Epithelial cell of esophagus (primary cell): ENCODE measurements at regions not wholly inside any gene's neighbourhood (a gene's known extent, or its start where the extent isn't known, plus 50 kb on each side); places are given as distances from the start of the nearest gene placed in this dataset.

Source experiments
- DNase-seq: peaks from one replicate; pipeline ENCODE4 v3.0.0; 2010; ENCODE audit warnings: low read depth
- H3K4me3 ChIP-seq: 2 replicates; pipeline ENCODE4 v1.5.1; 2011; ENCODE audit warnings: mild to moderate bottlenecking, low read length, control low read depth
- CTCF ChIP-seq: IDR thresholded peaks from 2 replicates; pipeline ENCODE4 v1.5.1; 2011; ENCODE audit warnings: low read depth, mild to moderate bottlenecking, low read length, control low read depth, inconsistent platforms; ENCODE audit not compliant: insufficient read depth; ENCODE audit errors: missing control alignments

DNA sequence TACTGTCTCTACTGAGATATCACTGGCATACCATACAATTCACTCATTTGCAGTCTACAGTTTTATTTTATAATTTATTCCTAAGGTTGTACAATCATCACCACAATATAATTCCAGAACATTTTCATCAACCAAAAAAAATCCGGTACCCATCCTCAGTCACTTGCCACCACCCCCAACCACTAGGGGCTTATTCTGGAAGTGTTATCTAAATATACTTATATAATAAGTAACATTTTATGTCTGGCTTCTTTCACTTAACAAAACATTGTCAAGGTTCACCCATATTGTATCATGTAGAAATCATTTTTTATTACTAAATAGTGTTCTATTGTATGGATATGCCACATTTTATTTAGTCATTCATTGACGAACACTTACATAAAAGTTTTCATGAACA lies 440.8 kb downstream of the RNF144A start:
- DNase-seq: no peak
- no peak overlapping the region for H3K4me3 ChIP-seq
- no peak for TF ChIP-seq CTCF

DNA sequence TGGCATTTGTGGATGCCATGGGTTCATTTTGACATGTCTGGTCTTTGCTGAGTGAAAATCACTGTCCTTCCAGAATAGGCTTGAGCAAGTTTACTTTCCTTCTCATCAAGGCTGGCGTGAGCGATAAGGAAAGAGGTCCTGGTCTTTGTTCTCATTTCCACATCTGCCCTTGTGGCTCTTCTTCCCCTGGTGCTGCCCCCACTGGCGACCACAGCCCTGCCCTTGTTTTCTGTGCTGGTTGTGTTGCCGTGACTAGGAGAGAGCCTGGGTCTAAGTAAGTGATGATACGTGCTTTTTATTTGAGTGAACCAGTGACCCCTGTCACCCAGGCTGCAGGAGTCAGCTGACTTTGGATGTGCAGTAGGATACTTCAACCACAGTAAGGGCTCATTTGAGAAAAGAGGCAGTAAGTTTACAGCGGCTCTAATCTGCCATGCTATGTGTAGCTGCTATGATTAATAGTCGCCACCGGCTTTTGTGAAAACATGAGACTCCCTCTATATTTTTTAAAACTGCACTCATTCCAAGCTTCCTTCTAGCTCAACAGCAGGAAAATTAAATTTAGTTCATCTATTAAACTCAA lies 441.7 kb downstream of the RNF144A start:
- DNase-seq: no peak
- TF ChIP-seq CTCF: no peak
- H3K4me3 ChIP-seq: no peak overlapping the region

- DNase-seq: peak; percentile 0
- peak; percentile 8 for TF ChIP-seq CTCF
Measured at GRCh38 chr2:7363906-7364305, 446.7 kb downstream of the RNF144A start.

DNA sequence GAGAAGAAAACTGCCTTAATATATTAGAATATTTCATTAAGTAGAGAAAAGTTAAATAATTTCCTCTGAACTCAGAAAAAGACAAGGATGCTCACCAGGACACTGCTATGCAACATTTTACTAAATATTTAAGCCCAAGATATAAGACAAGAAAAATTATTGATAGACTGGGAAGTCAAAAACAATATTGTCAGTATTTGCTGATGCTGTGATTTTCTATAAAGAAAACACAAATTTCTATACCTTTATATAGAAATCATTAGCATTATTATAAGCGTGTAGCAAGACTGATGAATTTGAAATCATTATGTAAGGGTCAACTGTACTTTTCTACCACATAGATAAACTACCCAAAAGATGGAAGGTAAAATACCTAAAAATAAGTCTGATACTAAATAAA lies 451.0 kb downstream of the RNF144A start:
- DNase-seq: no peak
- H3K4me3 ChIP-seq: no peak overlapping the region
- TF ChIP-seq CTCF: no peak

More at GRCh38 chr2:7363906-7364305, 446.7 kb downstream of the RNF144A start:
- no peak overlapping the region for H3K4me3 ChIP-seq

GRCh38 chr2:7373156-7373555 lies 455.9 kb downstream of the RNF144A start:
- DNase-seq: no peak
- TF ChIP-seq CTCF: no peak
- H3K4me3 ChIP-seq: no peak overlapping the region

DNA sequence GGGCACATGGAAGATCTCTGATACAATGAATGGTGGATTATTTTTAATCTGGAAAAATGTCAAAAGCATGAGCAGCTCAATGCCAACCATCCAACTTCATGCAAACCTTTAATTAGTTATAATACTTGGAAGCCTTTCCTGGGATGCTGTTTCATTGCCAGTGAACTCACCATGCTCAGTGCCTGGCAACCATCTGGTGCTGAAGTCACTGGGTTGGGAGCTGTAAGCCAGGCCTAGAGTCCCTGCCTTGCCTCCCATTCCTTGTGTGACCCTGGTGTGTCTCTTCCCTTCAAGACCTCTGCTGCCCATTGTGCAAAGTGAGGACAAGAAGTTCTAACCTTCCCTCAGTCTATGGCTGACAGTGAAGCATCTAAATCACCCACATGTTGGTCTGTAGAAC lies 458.7 kb downstream of the RNF144A start:
- H3K4me3 ChIP-seq: no peak overlapping the region
- no peak for TF ChIP-seq CTCF
- no peak for DNase-seq

DNA sequence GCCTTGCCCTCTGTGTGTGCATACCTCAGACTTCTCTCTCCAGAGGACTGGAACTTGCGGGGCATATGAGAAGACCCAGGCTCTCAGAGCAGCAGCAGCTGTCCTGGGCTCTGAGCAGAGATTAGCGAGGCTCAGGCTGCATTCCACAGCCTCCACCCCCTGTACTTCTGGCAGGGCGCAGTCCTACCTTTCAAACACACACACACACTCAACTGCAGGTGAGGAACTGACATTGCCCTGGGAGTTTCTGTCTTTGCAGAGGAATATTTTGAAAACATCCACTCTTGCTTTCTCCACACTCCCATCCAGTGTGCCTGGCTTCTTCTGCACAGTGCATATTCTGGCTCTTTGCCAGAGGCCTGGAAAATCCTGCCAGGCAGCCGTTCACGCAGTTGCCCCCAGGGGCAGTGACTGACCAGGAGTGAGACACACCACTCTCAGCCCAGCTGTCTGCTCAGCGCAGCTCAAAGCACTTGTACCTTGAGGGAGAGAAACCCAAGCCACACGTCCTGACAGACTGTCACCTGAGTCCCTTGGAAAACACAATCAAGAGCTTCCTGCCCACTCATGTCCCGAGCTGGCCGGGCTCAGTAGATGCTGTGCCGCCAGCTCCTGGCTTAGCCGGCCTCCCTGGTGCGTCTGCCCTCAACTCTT lies 460.8 kb downstream of the RNF144A start:
- TF ChIP-seq CTCF: no peak
- H3K4me3 ChIP-seq: no peak overlapping the region

More for the DNA sequence above, 460.8 kb downstream of the RNF144A start:
- DNase-seq: peak; percentile 26
